ENCODE measurements at regions not wholly inside any gene's neighbourhood (a gene's known extent, or its start where the extent isn't known, plus 50 kb on each side); places are given as distances from the start of the nearest gene placed in this dataset.

GRCh38 chr11:29481738-29482137, 535.1 kb downstream of the KCNA4 start:
- TF ChIP-seq CTCF (IDR thresholded peaks at IDR 0.05 in 2 of 3, conservative IDR thresholded peaks at IDR 0.05 in 1 of 3; ENCODE audit: borderline replicate concordance in 1 of 3, insufficient read depth in 1 of 3, low read depth in 2 of 3, low read length in 2 of 3), result no peak
- no peak for TF ChIP-seq RAD21 (IDR thresholded peaks at IDR 0.05; ENCODE audit: low read depth)
- TF ChIP-seq POLR2AphosphoS5 (IDR thresholded peaks at IDR 0.05; ENCODE audit: low read depth, low read length), result no peak
- TF ChIP-seq POLR2A (IDR thresholded peaks at IDR 0.05; ENCODE audit: borderline replicate concordance, extremely low read depth, insufficient read depth, insufficient read length), result no peak
- TF ChIP-seq CBX3 (IDR thresholded peaks at IDR 0.05; ENCODE audit: low read depth), result no peak
- TF ChIP-seq ATF3 (IDR thresholded peaks at IDR 0.05), result no peak
- TF ChIP-seq EGR1 (IDR thresholded peaks at IDR 0.05; ENCODE audit: low read depth), result no peak
- TF ChIP-seq REST (IDR thresholded peaks at IDR 0.05; ENCODE audit: low read depth), result no peak
- TF ChIP-seq SP1 (IDR thresholded peaks at IDR 0.05; ENCODE audit: low read depth), result no peak
